ENCODE measurements at regions not wholly inside any gene's neighbourhood (a gene's known extent, or its start where the extent isn't known, plus 50 kb on each side); places are given as distances from the start of the nearest gene placed in this dataset.
"Not testable (repeated sequence)": the region's sequence is repeated elsewhere in the genome, so short reads cannot be mapped to it uniquely, and the experiment has no call there.

GRCh38 chr2:12569510-12569909, 147.2 kb upstream of the TRIB2 start:
- TF ChIP-seq CTCF (IDR thresholded peaks at IDR 0.05); ZFX (IDR thresholded peaks at IDR 0.05; ENCODE audit: borderline replicate concordance): not testable (repeated sequence)

Measured in 22Rv1 (cell line).